Calu3 (cell line): ENCODE measurements at regions not wholly inside any gene's neighbourhood (a gene's known extent, or its start where the extent isn't known, plus 50 kb on each side); places are given as distances from the start of the nearest gene placed in this dataset.

ENCODE experiments used
- BruUV-seq: library from RNA; stranded (reverse); fragments of 400-500 nt; replicated peaks from 2 replicates; lab custom pipeline; 2021; lab: Mats Ljungman, UMichigan
- CTCF ChIA-PET: fragments of 300-600 bp; sonication (Branson Sonifier 250); formaldehyde crosslinking; loops from one replicate; lab custom pipeline; 2022; ENCODE audit warnings: antibody characterized with exemption; lab: Charles Lee
- DNase-seq: peaks from one replicate; pipeline ENCODE4 v3.0.0; 2022
- H3K27ac Mint-ChIP-seq: one replicate; pipeline ENCODE4 v1.8.0; 2022; ENCODE audit warnings: mixed read lengths; ENCODE audit not compliant: unreplicated experiment
- H3K27me3 Mint-ChIP-seq: one replicate; pipeline ENCODE4 v1.8.0; 2022; ENCODE audit warnings: mixed read lengths; ENCODE audit not compliant: unreplicated experiment
- H3K36me3 Mint-ChIP-seq: one replicate; pipeline ENCODE4 v1.8.0; 2022; ENCODE audit warnings: mild to moderate bottlenecking, moderate library complexity, mixed read lengths; ENCODE audit not compliant: insufficient read depth, unreplicated experiment
- H3K4me1 Mint-ChIP-seq: one replicate; pipeline ENCODE4 v1.8.0; 2022; ENCODE audit warnings: mild to moderate bottlenecking, low read depth, mixed read lengths; ENCODE audit not compliant: unreplicated experiment
- H3K4me3 Mint-ChIP-seq: one replicate; pipeline ENCODE4 v1.8.0; 2022; ENCODE audit warnings: mild to moderate bottlenecking, low read depth, moderate library complexity, mixed read lengths; ENCODE audit not compliant: unreplicated experiment
- H3K9me3 Mint-ChIP-seq: one replicate; pipeline ENCODE4 v1.8.0; 2022; ENCODE audit warnings: low read depth, mixed read lengths; ENCODE audit not compliant: unreplicated experiment
- CTCF ChIP-seq: fragments of 200-600 bp; IDR thresholded peaks from one replicate; pipeline ENCODE4 v1.8.0; 2022; ENCODE audit warnings: antibody characterized with exemption; ENCODE audit not compliant: unreplicated experiment
- intact Hi-C: fragments of 100-400 bp; cut with micrococcal nuclease; formaldehyde crosslinking; loops from one replicate; pipeline ENCODE4 v1.10.0; 2022; ENCODE audit not compliant: unreplicated experiment

- H3K27me3 Mint-ChIP-seq, result peaks cover 89% of the 10 kb centered on the region
- intact Hi-C loops, result no loop called here
- no peaks in the 10 kb centered on the region for H3K9me3 Mint-ChIP-seq
- H3K4me3 Mint-ChIP-seq, result no peak overlapping the region
- no TSS peak for BruUV-seq
- no peak for TF ChIP-seq CTCF
- no peaks in the 10 kb centered on the region for H3K36me3 Mint-ChIP-seq
- H3K27ac Mint-ChIP-seq, result no peak overlapping the region
- H3K4me1 Mint-ChIP-seq, result peaks cover 12% of the 10 kb centered on the region
- CTCF ChIA-PET, result interaction anchor here (1.0 kb wide), 1 partner anchor 107 kb away, joined by 3 read pairs; no protein-coding TSS in a partner anchor
- no peak for DNase-seq
Measured at GRCh38 chr17:77875051-77875780, 83.3 kb upstream of the TNRC6C start.

GRCh38 chr17:77875881-77876509, 82.5 kb upstream of the TNRC6C start:
- TF ChIP-seq CTCF, result no peak
- peaks cover 12% of the 10 kb centered on the region for H3K4me1 Mint-ChIP-seq
- H3K9me3 Mint-ChIP-seq, result no peaks in the 10 kb centered on the region
- H3K36me3 Mint-ChIP-seq, result no peaks in the 10 kb centered on the region
- H3K4me3 Mint-ChIP-seq, result no peak overlapping the region
- CTCF ChIA-PET, result interaction anchor here (1.0 kb wide), 2 partner anchors 20 to 107 kb away, joined by 3 to 4 read pairs; no protein-coding TSS in a partner anchor
- H3K27me3 Mint-ChIP-seq, result peaks cover 88% of the 10 kb centered on the region
- no peak overlapping the region for H3K27ac Mint-ChIP-seq
- no TSS peak for BruUV-seq
- DNase-seq, result peak; percentile 23
- intact Hi-C loops, result no loop called here

GRCh38 chr17:77877036-77877435, 81.5 kb upstream of the TNRC6C start:
- DNase-seq, result no peak
- Mint-ChIP-seq H3K9me3 (no peaks in the 10 kb centered on the region), H3K4me1 (peaks cover 21% of the 10 kb centered on the region), H3K36me3 (no peaks in the 10 kb centered on the region), H3K4me3 (no peak overlapping the region), H3K27me3 (peaks cover 88% of the 10 kb centered on the region), H3K27ac (no peak overlapping the region)
- BruUV-seq, result no TSS peak
- intact Hi-C loops, result no loop called here
- TF ChIP-seq CTCF, result no peak
- CTCF ChIA-PET, result interaction anchor here (1.0 kb wide), 1 partner anchor 19 kb away, joined by 4 read pairs; no protein-coding TSS in a partner anchor

- intact Hi-C loops, result no loop called here
- H3K9me3 Mint-ChIP-seq, result no peaks in the 10 kb centered on the region
- no peaks in the 10 kb centered on the region for H3K36me3 Mint-ChIP-seq
- no peak overlapping the region for H3K27ac Mint-ChIP-seq
- no peak for TF ChIP-seq CTCF
- no peak for DNase-seq
- H3K4me3 Mint-ChIP-seq, result no peak overlapping the region
- H3K27me3 Mint-ChIP-seq, result peaks cover 87% of the 10 kb centered on the region
- CTCF ChIA-PET, result no interaction called here
- BruUV-seq, result no TSS peak
- peaks cover 27% of the 10 kb centered on the region for H3K4me1 Mint-ChIP-seq
Measured at GRCh38 chr17:77877646-77878355, 80.7 kb upstream of the TNRC6C start.
